ENCODE measurements at regions not wholly inside any gene's neighbourhood (a gene's known extent, or its start where the extent isn't known, plus 50 kb on each side); places are given as distances from the start of the nearest gene placed in this dataset.
"Not testable (repeated sequence)": the region's sequence is repeated elsewhere in the genome, so short reads cannot be mapped to it uniquely, and the experiment has no call there.

GRCh38 chr15:96165081-96165480 lies 165.4 kb upstream of the NR2F2 start:
- POLR2A ChIA-PET (ENCODE audit: low non-redundant PET) = no interaction called here

GRCh38 chr15:96165775-96166174 lies 164.7 kb upstream of the NR2F2 start:
- Histone ChIP-seq H3K36me3 (ENCODE audit: insufficient read depth, low read length, poor library complexity, severe bottlenecking) (no peaks in the 10 kb centered on the region), H3K9me3 (ENCODE audit: low read depth, low read length, poor library complexity, severe bottlenecking) (no peaks in the 10 kb centered on the region), H3K27ac (ENCODE audit: low read depth, low read length, poor library complexity, severe bottlenecking) (no peak overlapping the region), H3K4me1 (ENCODE audit: insufficient read depth, low read length, poor library complexity, severe bottlenecking) (peaks cover 6% of the 10 kb centered on the region), H3K4me3 (ENCODE audit: low read depth, low read length, poor library complexity, severe bottlenecking) (no peak overlapping the region), H3K27me3 (replicated peaks; ENCODE audit: insufficient read depth, low read depth, low read length, poor library complexity) (no peaks in the 10 kb centered on the region)
- TF ChIP-seq EZH2 (IDR thresholded peaks at IDR 0.05; ENCODE audit: borderline replicate concordance, low read depth, low read length, poor library complexity, severe bottlenecking) = no peak
- TF ChIP-seq, protein P1, sequence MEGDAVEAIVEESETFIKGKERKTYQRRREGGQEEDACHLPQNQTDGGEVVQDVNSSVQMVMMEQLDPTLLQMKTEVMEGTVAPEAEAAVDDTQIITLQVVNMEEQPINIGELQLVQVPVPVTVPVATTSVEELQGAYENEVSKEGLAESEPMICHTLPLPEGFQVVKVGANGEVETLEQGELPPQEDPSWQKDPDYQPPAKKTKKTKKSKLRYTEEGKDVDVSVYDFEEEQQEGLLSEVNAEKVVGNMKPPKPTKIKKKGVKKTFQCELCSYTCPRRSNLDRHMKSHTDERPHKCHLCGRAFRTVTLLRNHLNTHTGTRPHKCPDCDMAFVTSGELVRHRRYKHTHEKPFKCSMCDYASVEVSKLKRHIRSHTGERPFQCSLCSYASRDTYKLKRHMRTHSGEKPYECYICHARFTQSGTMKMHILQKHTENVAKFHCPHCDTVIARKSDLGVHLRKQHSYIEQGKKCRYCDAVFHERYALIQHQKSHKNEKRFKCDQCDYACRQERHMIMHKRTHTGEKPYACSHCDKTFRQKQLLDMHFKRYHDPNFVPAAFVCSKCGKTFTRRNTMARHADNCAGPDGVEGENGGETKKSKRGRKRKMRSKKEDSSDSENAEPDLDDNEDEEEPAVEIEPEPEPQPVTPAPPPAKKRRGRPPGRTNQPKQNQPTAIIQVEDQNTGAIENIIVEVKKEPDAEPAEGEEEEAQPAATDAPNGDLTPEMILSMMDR (conservative IDR thresholded peaks at IDR 0.05; ENCODE audit: low read depth, low read length) = no peak
- BruUV-seq (replicated peaks) = no TSS peak
- ChIA-PET CTCF (no interaction called here), POLR2A (ENCODE audit: low non-redundant PET) (no interaction called here)
- no peak for DNase-seq (ENCODE audit: low spot score)
- intact Hi-C loops (cut with micrococcal nuclease; ENCODE audit: unreplicated experiment) = no loop called here

More at GRCh38 chr15:96165081-96165480, 165.4 kb upstream of the NR2F2 start:
- Histone ChIP-seq H3K27ac (ENCODE audit: low read depth, low read length, poor library complexity, severe bottlenecking) (no peak overlapping the region), H3K27me3 (replicated peaks; ENCODE audit: insufficient read depth, low read depth, low read length, poor library complexity) (no peaks in the 10 kb centered on the region), H3K36me3 (ENCODE audit: insufficient read depth, low read length, poor library complexity, severe bottlenecking) (no peaks in the 10 kb centered on the region), H3K9me3 (ENCODE audit: low read depth, low read length, poor library complexity, severe bottlenecking) (no peaks in the 10 kb centered on the region), H3K4me1 (ENCODE audit: insufficient read depth, low read length, poor library complexity, severe bottlenecking) (peaks cover 13% of the 10 kb centered on the region), H3K4me3 (ENCODE audit: low read depth, low read length, poor library complexity, severe bottlenecking) (no peak overlapping the region)
- CTCF ChIA-PET = no interaction called here
- BruUV-seq (replicated peaks) = no TSS peak
- no peak for DNase-seq (ENCODE audit: low spot score)
- intact Hi-C loops (cut with micrococcal nuclease; ENCODE audit: unreplicated experiment) = no loop called here
- TF ChIP-seq, protein P1 (conservative IDR thresholded peaks at IDR 0.05; ENCODE audit: low read depth, low read length) = no peak
- TF ChIP-seq EZH2 (IDR thresholded peaks at IDR 0.05; ENCODE audit: borderline replicate concordance, low read depth, low read length, poor library complexity, severe bottlenecking) = no peak

GRCh38 chr15:96166223-96167200 lies 164.0 kb upstream of the NR2F2 start:
- POLR2A ChIA-PET (ENCODE audit: low non-redundant PET) = no interaction called here
- no peak for DNase-seq (ENCODE audit: low spot score)
- Histone ChIP-seq H3K27ac (ENCODE audit: low read depth, low read length, poor library complexity, severe bottlenecking) (no peak overlapping the region), H3K27me3 (replicated peaks; ENCODE audit: insufficient read depth, low read depth, low read length, poor library complexity) (no peaks in the 10 kb centered on the region), H3K36me3 (ENCODE audit: insufficient read depth, low read length, poor library complexity, severe bottlenecking) (no peaks in the 10 kb centered on the region), H3K4me3 (ENCODE audit: low read depth, low read length, poor library complexity, severe bottlenecking) (no peak overlapping the region), H3K4me1 (ENCODE audit: insufficient read depth, low read length, poor library complexity, severe bottlenecking) (no peaks in the 10 kb centered on the region), H3K9me3 (ENCODE audit: low read depth, low read length, poor library complexity, severe bottlenecking) (no peaks in the 10 kb centered on the region)
- intact Hi-C loops (cut with micrococcal nuclease; ENCODE audit: unreplicated experiment) = no loop called here
- TF ChIP-seq EZH2 (IDR thresholded peaks at IDR 0.05; ENCODE audit: borderline replicate concordance, low read depth, low read length, poor library complexity, severe bottlenecking) = no peak
- TF ChIP-seq, protein P1 (conservative IDR thresholded peaks at IDR 0.05; ENCODE audit: low read depth, low read length) = no peak
- CTCF ChIA-PET = no interaction called here
- no TSS peak for BruUV-seq (replicated peaks)

DNA sequence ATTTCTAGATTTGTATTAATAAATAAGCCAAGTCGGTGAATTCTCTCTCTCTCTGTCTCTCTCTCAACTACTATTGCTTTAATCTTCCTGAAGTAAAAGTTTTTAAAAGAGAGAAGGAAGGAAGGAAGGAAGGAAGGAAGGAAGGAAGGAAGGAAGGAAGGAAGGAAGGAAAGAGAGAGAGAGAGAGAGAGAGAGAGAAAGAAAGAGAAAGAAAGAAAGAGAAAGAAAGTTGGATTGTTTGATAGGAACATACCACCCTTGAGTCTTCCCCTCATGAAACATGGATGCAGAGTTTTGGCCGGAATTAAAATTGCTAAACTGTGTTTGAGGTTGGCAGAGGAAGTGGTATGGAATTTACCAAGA lies 159.9 kb upstream of the NR2F2 start:
- DNase-seq (ENCODE audit: low spot score); H3K4me3 ChIP-seq (ENCODE audit: low read depth, low read length, poor library complexity, severe bottlenecking); H3K27ac ChIP-seq (ENCODE audit: low read depth, low read length, poor library complexity, severe bottlenecking); POLR2A ChIA-PET (ENCODE audit: low non-redundant PET); H3K36me3 ChIP-seq (ENCODE audit: insufficient read depth, low read length, poor library complexity, severe bottlenecking); BruUV-seq (replicated peaks); H3K27me3 ChIP-seq (replicated peaks; ENCODE audit: insufficient read depth, low read depth, low read length, poor library complexity); CTCF ChIA-PET; intact Hi-C loops (cut with micrococcal nuclease; ENCODE audit: unreplicated experiment); H3K9me3 ChIP-seq (ENCODE audit: low read depth, low read length, poor library complexity, severe bottlenecking); H3K4me1 ChIP-seq (ENCODE audit: insufficient read depth, low read length, poor library complexity, severe bottlenecking): not testable (repeated sequence)
